ENCODE measurements at regions not wholly inside any gene's neighbourhood (a gene's known extent, or its start where the extent isn't known, plus 50 kb on each side); places are given as distances from the start of the nearest gene placed in this dataset.
"Not testable (repeated sequence)": the region's sequence is repeated elsewhere in the genome, so short reads cannot be mapped to it uniquely, and the experiment has no call there.

DNA sequence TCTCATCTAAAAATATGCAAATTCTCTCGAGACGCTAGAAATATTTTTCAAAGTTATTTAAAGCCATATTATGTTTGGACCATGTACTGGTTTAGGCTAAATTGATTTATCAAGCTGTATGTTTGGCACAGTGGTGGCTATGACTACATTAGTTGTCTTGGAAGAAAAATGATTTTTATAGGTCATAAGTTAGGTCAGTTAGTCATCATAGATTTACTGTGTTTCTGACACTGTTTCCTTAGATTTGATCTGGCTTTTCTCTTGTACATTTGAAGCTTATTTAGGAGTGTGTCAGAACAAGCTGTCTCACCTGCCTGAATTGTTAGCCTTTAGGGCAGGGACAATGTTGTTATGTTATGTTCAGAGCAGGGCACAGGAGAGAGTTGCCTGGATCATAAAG is 161.1 kb upstream of the FBXO33 start:
- no peaks in the 10 kb centered on the region for H3K4me1 Mint-ChIP-seq (ENCODE audit: low read depth, unreplicated experiment)

DNA sequence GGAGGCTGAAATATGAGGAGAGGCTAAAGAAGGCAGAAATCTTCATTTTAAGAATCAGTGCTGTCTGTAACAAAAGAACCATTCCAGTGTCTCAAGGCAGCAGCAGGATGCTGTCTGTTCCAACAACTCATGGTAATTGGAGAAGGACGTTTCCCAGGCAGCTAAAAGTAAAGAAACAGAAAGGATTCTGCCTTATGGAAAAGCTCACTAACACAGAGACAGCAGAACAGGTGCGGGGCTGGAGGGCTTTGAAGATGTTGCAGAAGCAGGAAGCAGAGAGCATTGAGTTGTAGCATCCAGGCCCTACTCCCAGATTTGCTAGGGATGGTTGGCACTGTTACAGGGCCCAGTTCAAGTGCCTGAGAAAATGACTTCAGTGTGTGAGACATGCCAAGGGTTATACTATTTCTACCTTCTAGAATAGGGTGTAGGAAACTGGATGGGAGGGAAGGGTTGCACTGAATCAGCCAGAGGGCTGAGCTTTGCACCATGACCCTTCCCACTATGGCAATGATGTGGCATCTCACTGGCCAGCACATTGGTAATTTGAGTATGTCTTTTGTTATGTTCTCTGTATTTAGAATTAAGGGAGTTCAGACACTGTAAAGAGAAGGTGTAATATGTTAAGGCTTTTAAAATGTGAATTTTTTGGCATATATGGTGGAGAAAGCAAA is 160.0 kb upstream of the FBXO33 start:
- no peak for DNase-seq
- no peak overlapping the region for H3K27ac Mint-ChIP-seq (ENCODE audit: unreplicated experiment)
- TF ChIP-seq, protein P1, sequence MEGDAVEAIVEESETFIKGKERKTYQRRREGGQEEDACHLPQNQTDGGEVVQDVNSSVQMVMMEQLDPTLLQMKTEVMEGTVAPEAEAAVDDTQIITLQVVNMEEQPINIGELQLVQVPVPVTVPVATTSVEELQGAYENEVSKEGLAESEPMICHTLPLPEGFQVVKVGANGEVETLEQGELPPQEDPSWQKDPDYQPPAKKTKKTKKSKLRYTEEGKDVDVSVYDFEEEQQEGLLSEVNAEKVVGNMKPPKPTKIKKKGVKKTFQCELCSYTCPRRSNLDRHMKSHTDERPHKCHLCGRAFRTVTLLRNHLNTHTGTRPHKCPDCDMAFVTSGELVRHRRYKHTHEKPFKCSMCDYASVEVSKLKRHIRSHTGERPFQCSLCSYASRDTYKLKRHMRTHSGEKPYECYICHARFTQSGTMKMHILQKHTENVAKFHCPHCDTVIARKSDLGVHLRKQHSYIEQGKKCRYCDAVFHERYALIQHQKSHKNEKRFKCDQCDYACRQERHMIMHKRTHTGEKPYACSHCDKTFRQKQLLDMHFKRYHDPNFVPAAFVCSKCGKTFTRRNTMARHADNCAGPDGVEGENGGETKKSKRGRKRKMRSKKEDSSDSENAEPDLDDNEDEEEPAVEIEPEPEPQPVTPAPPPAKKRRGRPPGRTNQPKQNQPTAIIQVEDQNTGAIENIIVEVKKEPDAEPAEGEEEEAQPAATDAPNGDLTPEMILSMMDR (IDR thresholded peaks at IDR 0.05; ENCODE audit: partially characterized antibody, unreplicated experiment): no peak

More for the DNA sequence above, 161.1 kb upstream of the FBXO33 start:
- H3K9me3 Mint-ChIP-seq (ENCODE audit: unreplicated experiment): no peaks in the 10 kb centered on the region
- TF ChIP-seq, protein P1 (IDR thresholded peaks at IDR 0.05; ENCODE audit: partially characterized antibody, unreplicated experiment): no peak
- H3K27me3 Mint-ChIP-seq (ENCODE audit: unreplicated experiment): peaks cover 2% of the 10 kb centered on the region
- no peaks in the 10 kb centered on the region for H3K36me3 Mint-ChIP-seq (ENCODE audit: unreplicated experiment)
- no peak overlapping the region for H3K4me3 Mint-ChIP-seq (ENCODE audit: unreplicated experiment)
- no peak for DNase-seq
- no peak overlapping the region for H3K27ac Mint-ChIP-seq (ENCODE audit: unreplicated experiment)

DNA sequence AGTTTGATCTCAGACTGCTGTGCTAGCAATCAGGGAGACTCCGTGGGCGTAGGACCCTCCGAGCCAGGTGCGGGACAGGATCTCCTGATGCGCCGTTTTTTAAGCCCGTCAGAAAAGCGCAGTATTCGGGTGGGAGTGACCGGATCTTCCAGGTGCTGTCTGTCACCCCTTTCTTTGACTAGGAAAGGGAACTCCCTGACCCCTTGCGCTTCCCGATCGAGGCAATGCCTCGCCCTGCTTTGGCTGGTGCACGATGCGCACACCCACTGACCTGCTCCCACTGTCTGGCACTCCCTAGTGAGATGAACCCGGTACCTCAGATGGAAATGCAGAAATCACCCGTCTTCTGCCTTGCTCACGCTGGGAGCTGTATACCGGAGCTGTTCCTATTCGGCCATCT is 157.6 kb upstream of the FBXO33 start:
- H3K27me3 Mint-ChIP-seq (ENCODE audit: unreplicated experiment); H3K9me3 Mint-ChIP-seq (ENCODE audit: unreplicated experiment); DNase-seq; H3K4me1 Mint-ChIP-seq (ENCODE audit: low read depth, unreplicated experiment); H3K4me3 Mint-ChIP-seq (ENCODE audit: unreplicated experiment); H3K27ac Mint-ChIP-seq (ENCODE audit: unreplicated experiment); H3K36me3 Mint-ChIP-seq (ENCODE audit: unreplicated experiment): not testable (repeated sequence)

More for the DNA sequence above, 160.0 kb upstream of the FBXO33 start:
- no peaks in the 10 kb centered on the region for H3K36me3 Mint-ChIP-seq (ENCODE audit: unreplicated experiment)
- no peak overlapping the region for H3K4me3 Mint-ChIP-seq (ENCODE audit: unreplicated experiment)
- no peaks in the 10 kb centered on the region for H3K9me3 Mint-ChIP-seq (ENCODE audit: unreplicated experiment)
- H3K27me3 Mint-ChIP-seq (ENCODE audit: unreplicated experiment): peaks cover 2% of the 10 kb centered on the region
- H3K4me1 Mint-ChIP-seq (ENCODE audit: low read depth, unreplicated experiment): no peaks in the 10 kb centered on the region

DNA sequence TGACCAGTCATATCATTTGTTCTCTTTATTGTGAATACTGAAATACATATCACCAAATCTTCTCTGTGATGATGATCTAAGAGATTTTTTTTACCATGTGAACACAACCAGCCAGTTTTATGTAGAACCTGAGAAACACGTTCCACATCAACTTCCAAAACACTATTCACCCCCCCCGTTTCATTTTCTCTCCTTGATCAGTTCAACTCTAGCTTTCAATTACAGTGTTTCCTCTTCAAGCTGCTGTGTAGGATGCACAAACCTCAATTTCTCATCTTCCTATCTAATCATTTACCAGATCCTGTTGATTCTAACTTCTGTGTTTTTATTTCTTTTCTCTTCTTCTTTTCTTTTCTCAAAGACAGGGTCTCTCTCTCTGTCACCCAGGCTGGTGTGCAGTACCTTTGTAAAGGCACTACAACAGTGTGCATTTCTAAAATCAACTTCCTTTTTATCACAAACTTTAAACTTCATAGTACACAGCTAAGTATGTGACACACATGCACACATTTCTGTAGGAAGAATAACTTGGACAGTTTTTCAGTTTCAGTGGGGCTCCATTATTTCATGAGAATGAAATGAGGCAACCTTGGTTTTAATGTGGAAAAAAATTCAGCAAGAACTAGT is 149.9 kb upstream of the FBXO33 start:
- H3K4me1 Mint-ChIP-seq (ENCODE audit: low read depth, unreplicated experiment): no peaks in the 10 kb centered on the region
- no peaks in the 10 kb centered on the region for H3K27me3 Mint-ChIP-seq (ENCODE audit: unreplicated experiment)
- H3K9me3 Mint-ChIP-seq (ENCODE audit: unreplicated experiment): peaks cover 1% of the 10 kb centered on the region
- no peaks in the 10 kb centered on the region for H3K36me3 Mint-ChIP-seq (ENCODE audit: unreplicated experiment)
- H3K27ac Mint-ChIP-seq (ENCODE audit: unreplicated experiment): no peak overlapping the region
- no peak overlapping the region for H3K4me3 Mint-ChIP-seq (ENCODE audit: unreplicated experiment)
- no peak for DNase-seq
- TF ChIP-seq, protein P1 (IDR thresholded peaks at IDR 0.05; ENCODE audit: partially characterized antibody, unreplicated experiment): no peak

DNA sequence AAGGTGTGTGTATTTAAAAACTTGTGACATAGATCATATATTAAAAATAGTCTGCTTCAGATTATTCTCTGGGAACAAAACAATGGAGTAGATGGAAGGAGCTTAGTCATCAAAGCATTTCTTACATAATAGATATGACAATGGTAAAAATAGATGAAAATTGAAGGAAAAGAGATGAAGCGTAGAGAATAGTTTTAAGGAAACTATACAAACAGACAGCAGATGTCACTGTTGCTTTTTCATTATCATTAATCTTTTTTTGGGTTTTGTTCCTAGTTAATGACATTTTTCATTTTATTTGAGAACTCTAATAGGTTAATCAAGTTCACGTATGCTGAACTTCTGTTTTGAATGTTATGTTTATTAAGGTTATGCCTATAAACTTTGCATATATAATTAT is 149.2 kb upstream of the FBXO33 start:
- Mint-ChIP-seq H3K9me3 (ENCODE audit: unreplicated experiment) (no peaks in the 10 kb centered on the region), H3K4me1 (ENCODE audit: low read depth, unreplicated experiment) (no peaks in the 10 kb centered on the region), H3K4me3 (ENCODE audit: unreplicated experiment) (no peak overlapping the region), H3K27me3 (ENCODE audit: unreplicated experiment) (no peaks in the 10 kb centered on the region), H3K27ac (ENCODE audit: unreplicated experiment) (no peak overlapping the region), H3K36me3 (ENCODE audit: unreplicated experiment) (no peaks in the 10 kb centered on the region)
- TF ChIP-seq, protein P1 (IDR thresholded peaks at IDR 0.05; ENCODE audit: partially characterized antibody, unreplicated experiment): no peak
- no peak for DNase-seq

Data from glutamatergic neuron (in vitro differentiated cells).